ENCODE measurements at regions not wholly inside any gene's neighbourhood (a gene's known extent, or its start where the extent isn't known, plus 50 kb on each side); places are given as distances from the start of the nearest gene placed in this dataset.
A peak's percentile ranks its signal among the peaks of the same experiment; 100 is the strongest.

GRCh38 chr18:3358310-3358709, 91.7 kb upstream of the TGIF1 start:
- DNase-seq (ENCODE audit: low spot score), result no peak

GRCh38 chr18:3360211-3360610, 89.8 kb upstream of the TGIF1 start:
- no peak for DNase-seq (ENCODE audit: low spot score)

- peak; percentile 49 for DNase-seq (ENCODE audit: low spot score)
Measured at GRCh38 chr18:3367491-3368091, 82.4 kb upstream of the TGIF1 start.

GRCh38 chr18:3368193-3368592, 81.8 kb upstream of the TGIF1 start:
- DNase-seq (ENCODE audit: low spot score), result peak; percentile 65

GRCh38 chr18:3379685-3380084, 70.3 kb upstream of the TGIF1 start:
- no peak for DNase-seq (ENCODE audit: low spot score)

DNA sequence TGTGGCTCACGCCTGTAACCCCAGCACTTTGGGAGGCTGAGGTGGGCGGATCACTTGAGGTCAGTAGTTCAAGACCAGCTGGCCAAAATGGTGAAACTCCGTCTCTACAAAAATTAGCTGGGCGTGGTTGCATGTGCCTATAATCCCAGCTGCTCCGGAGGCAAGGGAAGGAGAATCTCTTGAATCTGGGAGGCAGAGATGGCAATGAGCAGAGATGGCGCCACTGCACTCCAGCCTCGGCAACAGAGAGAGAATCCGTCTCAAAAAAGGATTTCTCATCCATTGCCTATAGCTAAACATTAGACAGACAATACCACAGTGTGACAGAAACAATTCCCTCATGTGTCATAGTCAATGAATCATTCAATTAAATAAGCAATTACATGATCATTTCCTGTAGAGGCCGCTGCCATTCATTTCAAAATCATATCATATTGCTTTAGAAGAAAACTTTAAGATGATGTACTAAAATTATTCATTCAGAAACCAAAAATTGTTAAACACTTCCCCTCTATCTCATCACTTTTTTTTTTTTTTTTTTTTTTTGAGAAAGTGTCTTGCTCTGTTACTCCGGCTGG, 69.5 kb upstream of the TGIF1 start:
- no peak for DNase-seq (ENCODE audit: low spot score)

DNA sequence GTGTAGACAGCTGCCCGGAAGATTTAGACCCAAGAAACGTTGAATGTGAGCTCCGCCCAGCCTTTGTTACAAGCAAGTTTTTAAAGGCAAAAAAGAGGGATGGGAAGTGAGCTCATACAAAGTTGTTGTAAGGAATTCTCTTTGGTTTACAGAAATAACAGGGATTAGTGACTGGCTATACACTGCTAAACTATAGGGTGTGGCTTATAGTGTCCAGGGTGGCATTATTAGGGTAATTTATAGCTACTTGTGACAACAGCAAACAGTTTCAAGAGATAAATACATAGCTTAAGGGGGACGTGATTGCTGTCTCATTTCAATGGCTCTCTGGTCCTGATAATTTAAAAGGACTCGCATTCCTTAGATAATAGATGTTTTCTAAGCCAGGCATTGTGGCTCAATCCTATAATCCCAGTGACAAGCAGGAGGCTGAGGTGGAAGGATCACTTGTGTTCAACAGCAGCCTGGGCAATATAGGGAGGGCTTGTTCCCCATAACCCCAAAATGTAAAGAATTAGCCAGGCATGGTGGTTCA, 66.5 kb upstream of the TGIF1 start:
- DNase-seq (ENCODE audit: low spot score), result peak; percentile 7

DNA sequence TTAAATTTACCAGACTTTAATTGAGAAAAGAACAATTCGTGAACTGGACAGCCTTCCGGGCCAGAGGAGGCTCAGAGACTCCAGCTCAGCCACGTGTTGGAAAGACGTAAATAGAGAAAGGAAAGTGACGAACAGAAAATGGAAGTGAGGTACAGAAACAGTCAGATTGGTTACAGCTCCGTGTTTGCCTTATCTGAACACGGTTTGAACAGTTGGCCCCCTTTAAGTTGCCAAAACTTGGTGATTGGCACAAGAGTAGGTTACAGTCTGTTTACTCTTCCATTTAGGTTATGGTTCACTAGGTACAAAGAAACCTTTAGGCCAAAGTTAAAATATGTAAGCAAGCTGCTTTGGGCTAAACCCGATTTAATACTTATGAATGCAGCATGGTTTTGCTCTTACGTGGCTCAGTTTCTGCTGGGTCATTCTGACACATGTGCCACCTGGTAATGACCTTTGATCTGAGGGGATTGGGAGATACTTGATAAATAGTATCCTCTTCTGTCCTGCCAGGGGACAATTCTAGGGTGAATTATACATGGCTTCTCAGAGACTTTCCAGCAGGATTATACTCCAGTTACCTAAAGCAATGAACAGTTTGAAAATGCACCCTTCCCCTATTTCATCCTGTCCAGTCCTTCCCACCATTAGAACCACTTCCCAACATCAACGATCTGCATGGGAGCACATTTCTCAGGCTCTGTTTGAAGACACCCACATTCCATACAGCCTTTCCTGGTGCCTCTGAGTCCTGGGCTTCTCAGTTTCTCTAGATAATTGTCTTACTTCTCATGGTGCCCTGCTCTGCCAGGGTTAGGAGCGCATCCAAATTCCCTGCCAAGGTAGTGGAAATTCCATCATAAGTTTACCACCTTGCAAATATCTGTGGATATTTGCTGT, 65.1 kb upstream of the TGIF1 start:
- no peak for DNase-seq (ENCODE audit: low spot score)

GRCh38 chr18:3388323-3388722, 61.6 kb upstream of the TGIF1 start:
- no peak for DNase-seq (ENCODE audit: low spot score)

DNA sequence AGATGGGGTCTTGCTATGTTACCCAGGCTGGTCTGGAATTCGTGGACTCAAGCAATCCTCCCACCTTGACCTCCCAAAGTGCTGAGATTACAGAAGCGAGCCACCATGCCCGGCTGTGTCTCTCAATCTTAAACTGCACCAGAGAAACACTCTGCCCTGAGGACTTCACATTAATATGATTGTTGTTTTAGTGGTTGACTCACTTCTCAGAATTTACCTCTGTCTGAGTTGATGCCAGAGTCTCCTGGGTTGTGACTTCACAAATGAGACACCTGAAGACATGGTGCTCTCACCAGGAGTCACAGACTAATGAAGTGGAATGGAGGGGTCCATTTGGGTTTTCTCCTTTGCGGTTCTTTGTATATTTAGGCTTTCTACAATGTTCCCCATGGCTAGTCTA, 61.0 kb upstream of the TGIF1 start:
- peak; percentile 5 for DNase-seq (ENCODE audit: low spot score)

DNA sequence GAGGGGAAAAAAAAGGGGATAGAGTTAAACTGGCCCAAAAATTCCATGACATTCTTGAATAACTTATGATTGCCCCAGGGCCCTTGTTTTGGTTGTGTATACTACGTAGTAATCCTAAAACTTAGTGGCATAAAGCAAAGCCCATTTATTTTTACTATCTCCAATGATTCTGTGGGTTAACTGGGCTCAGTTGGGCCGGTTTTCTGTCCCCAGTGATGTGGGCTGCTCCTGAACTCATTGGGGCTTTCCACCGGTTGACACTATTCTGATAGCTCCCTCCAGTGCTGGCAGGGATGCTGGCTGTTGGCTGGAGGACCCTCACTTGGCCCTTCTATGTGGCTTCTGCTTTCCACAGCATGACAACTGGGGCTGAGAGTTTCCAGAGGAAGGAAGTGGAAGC, 60.0 kb upstream of the TGIF1 start:
- no peak for DNase-seq (ENCODE audit: low spot score)

- no peak for DNase-seq (ENCODE audit: low spot score)
Measured at GRCh38 chr18:3391704-3392466, 58.1 kb upstream of the TGIF1 start.

DNA sequence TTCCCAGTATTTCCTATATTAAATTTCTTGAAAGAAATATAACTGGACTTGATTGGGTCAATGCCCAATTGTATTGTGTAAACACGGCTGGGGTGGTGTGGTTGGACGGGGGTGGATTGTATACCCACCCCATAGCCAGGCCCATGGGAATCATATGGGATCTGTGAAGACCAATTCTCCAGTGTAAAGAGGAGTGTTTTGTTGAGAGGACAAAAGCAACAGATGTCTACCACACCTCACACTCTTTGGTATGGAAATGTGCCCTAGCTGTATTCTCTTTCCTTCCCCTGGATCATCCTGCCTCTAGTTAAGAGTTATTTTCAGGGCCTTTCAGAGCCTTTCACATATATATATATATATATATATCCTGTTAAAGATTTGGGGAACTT, 57.5 kb upstream of the TGIF1 start:
- DNase-seq (ENCODE audit: low spot score), result no peak

DNA sequence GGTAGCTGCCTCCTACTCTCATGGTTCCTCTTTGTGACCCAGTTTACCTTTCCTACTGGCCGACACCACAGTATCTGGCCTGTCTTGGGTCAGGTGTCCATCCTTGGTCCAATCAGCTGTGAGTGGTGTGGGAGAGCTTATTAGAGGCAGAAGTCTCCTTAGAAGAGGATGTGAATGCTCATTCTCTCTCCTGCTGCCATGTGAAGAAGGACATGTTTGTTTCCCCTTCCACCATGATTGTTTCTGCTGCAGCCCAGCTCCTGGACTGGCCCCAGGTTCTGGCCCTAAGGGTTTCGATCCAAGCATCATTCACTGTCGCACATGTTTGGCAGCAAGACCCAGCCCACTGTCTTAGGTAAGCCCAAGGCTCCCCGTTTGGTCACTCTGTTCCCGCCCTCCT, 55.3 kb upstream of the TGIF1 start:
- no peak for DNase-seq (ENCODE audit: low spot score)

GRCh38 chr18:3395466-3395865, 54.5 kb upstream of the TGIF1 start:
- DNase-seq (ENCODE audit: low spot score), result no peak

GRCh38 chr18:3397031-3397750, 52.8 kb upstream of the TGIF1 start:
- peak; percentile 15 for DNase-seq (ENCODE audit: low spot score)

GRCh38 chr18:3397786-3398185, 52.2 kb upstream of the TGIF1 start:
- DNase-seq (ENCODE audit: low spot score), result no peak
